Panc1 (cell line): ENCODE measurements at regions not wholly inside any gene's neighbourhood (a gene's known extent, or its start where the extent isn't known, plus 50 kb on each side); places are given as distances from the start of the nearest gene placed in this dataset.
"Not testable (repeated sequence)": the region's sequence is repeated elsewhere in the genome, so short reads cannot be mapped to it uniquely, and the experiment has no call there.

Source experiments
- ATAC-seq: fragments of 200-7000 bp; cut with Tn5 transposase; 2 replicates; pipeline ENCODE4 v1.9.1; 2020; ENCODE audit warnings: mild to moderate bottlenecking, moderate library complexity
- BruUV-seq: library from RNA; stranded (reverse); fragments of 400-500 nt; replicated peaks from 2 replicates; lab custom pipeline; 2021; lab: Mats Ljungman, UMichigan
- CTCF ChIA-PET: fragments of 300-600 bp; sonication (Branson Sonifier 250); formaldehyde crosslinking; loops from one replicate; lab custom pipeline; 2022; ENCODE audit warnings: antibody characterized with exemption; lab: Charles Lee
- POLR2A ChIA-PET: fragments of 300-600 bp; sonication (Branson Sonifier 250); formaldehyde crosslinking; loops from one replicate; lab custom pipeline; 2022; ENCODE audit warnings: antibody characterized with exemption; lab: Charles Lee
- DNase-seq: peaks from one replicate; pipeline ENCODE4 v3.0.0-alpha.2; 2010; ENCODE audit warnings: low read depth, low spot score
- H3K27ac ChIP-seq: 2 replicates; pipeline ENCODE4 v1.5.1; 2011; ENCODE audit warnings: mild to moderate bottlenecking, low read length, inconsistent platforms
- H3K27me3 ChIP-seq: fragments of 200-500 bp; sonication (Bioruptor generic); 2 replicates; pipeline ENCODE4 v1.6.0; 2014; ENCODE audit warnings: low read length, inconsistent platforms; ENCODE audit not compliant: control insufficient read depth, insufficient read depth
- H3K36me3 ChIP-seq: fragments of 200-500 bp; sonication (Bioruptor generic); 2 replicates; pipeline ENCODE4 v1.5.1; 2014; ENCODE audit warnings: inconsistent platforms, mild to moderate bottlenecking, low read length, moderate library complexity; ENCODE audit not compliant: control insufficient read depth, insufficient read depth
- H3K4me1 ChIP-seq: 2 replicates; pipeline ENCODE4 v1.5.1; 2011; ENCODE audit warnings: inconsistent platforms, mild to moderate bottlenecking, low read length, moderate library complexity; ENCODE audit not compliant: control insufficient read depth, insufficient read depth
- H3K4me3 ChIP-seq, 2 experiments: 2 replicates each; pipeline ENCODE4 v1.5.1; 2011 to 2012; ENCODE audit warnings: low read depth in 2 of 2, low read length in 2 of 2, mild to moderate bottlenecking in 2 of 2, inconsistent platforms in 1 of 2, moderate library complexity in 1 of 2
- H3K9me3 ChIP-seq: fragments of 200-500 bp; sonication (Bioruptor generic); 2 replicates; pipeline ENCODE4 v1.5.1; 2014; ENCODE audit warnings: low read depth, mild to moderate bottlenecking, inconsistent platforms, low read length, moderate library complexity; ENCODE audit not compliant: control insufficient read depth, insufficient read depth
- POLR2AphosphoS5 ChIP-seq: IDR thresholded peaks from 2 replicates; pipeline ENCODE4 v1.6.1; 2012; ENCODE audit warnings: mild to moderate bottlenecking, low read depth, low read length, moderate library complexity
- REST ChIP-seq, 2 experiments: IDR thresholded peaks; 2 replicates each; pipeline ENCODE4 v1.6.1; 2011 to 2012; ENCODE audit warnings: low read depth in 2 of 2, control low read depth in 1 of 2, low read length in 1 of 2, mild to moderate bottlenecking in 1 of 2, moderate library complexity in 1 of 2; ENCODE audit not compliant: insufficient read depth in 1 of 2
- SIN3A ChIP-seq: IDR thresholded peaks from 2 replicates; pipeline ENCODE4 v1.6.1; 2012; ENCODE audit warnings: low read depth, mild to moderate bottlenecking, low read length, moderate library complexity, borderline replicate concordance; ENCODE audit not compliant: insufficient read depth
- TCF7L2 ChIP-seq: IDR thresholded peaks from 2 replicates; pipeline ENCODE4 v1.6.1; 2011; ENCODE audit warnings: mild to moderate bottlenecking, low read depth, low read length, inconsistent platforms
- in situ Hi-C: cut with HindIII; loops from 2 replicates; pipeline ENCODE4 v1.10.0; 2016; ENCODE audit warnings: low sequenced_read_pairs, low pct_unique_long_range_greater_than_20kb
- intact Hi-C: fragments of 100-400 bp; cut with micrococcal nuclease; formaldehyde crosslinking; loops from one replicate; pipeline ENCODE4 v1.10.0; 2022; ENCODE audit not compliant: unreplicated experiment
- TF ChIP-seq, protein P1 (sequence below): fragments of 450-650 bp; IDR thresholded peaks from 2 replicates; pipeline ENCODE4 v1.5.1; 2017; ENCODE audit warnings: mild to moderate bottlenecking

DNA sequence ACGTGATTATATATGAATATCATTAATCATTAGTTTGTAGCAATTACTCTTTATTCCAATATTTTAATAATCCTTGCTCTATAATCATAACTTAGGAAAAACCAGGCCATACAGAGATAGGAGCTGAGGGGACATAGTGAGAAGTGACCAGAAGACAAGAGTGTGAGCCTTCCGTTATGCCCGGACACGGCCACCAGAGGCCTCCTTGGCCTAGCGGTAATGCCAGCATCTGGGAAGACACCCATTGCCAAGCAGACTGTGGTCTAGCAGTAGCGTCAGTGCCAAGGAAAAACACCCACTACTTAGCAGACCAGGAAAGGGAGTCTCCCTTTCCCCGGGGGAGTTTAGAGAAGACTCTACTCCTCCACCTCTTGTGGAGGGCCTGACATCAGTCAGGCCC is 66.6 kb upstream of the MSH6 start:
- DNase-seq, BruUV-seq, CTCF ChIA-PET, POLR2A ChIA-PET, in situ Hi-C loops, intact Hi-C loops, ATAC-seq, H3K9me3 ChIP-seq, H3K4me1 ChIP-seq, H3K27me3 ChIP-seq, H3K27ac ChIP-seq, H3K36me3 ChIP-seq, H3K4me3 ChIP-seq: not testable (repeated sequence)
- TF ChIP-seq, protein P1, sequence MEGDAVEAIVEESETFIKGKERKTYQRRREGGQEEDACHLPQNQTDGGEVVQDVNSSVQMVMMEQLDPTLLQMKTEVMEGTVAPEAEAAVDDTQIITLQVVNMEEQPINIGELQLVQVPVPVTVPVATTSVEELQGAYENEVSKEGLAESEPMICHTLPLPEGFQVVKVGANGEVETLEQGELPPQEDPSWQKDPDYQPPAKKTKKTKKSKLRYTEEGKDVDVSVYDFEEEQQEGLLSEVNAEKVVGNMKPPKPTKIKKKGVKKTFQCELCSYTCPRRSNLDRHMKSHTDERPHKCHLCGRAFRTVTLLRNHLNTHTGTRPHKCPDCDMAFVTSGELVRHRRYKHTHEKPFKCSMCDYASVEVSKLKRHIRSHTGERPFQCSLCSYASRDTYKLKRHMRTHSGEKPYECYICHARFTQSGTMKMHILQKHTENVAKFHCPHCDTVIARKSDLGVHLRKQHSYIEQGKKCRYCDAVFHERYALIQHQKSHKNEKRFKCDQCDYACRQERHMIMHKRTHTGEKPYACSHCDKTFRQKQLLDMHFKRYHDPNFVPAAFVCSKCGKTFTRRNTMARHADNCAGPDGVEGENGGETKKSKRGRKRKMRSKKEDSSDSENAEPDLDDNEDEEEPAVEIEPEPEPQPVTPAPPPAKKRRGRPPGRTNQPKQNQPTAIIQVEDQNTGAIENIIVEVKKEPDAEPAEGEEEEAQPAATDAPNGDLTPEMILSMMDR = peak; percentile 53; the same call in 1 of the 2 replicates

DNA sequence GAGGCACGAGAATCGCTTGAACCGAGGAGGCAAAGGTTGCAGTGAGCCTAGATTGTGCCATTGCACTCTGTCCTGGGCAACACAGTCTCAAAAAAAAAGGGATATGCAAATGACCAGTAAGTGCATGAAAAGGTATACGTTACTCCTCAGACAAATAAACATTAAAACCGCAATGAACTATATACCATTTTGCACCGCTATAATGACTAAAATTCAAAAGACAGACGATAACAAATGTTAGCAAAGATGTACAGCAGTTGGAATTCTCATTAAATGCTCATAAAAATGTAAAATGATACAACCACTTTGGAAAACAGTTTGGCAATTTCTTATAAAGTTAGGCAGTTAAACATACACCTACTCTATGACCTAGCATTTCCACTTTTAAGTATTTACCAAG is 67.4 kb upstream of the MSH6 start:
- Histone ChIP-seq H3K27me3 (no peaks in the 10 kb centered on the region), H3K4me1 (no peaks in the 10 kb centered on the region), H3K9me3 (no peaks in the 10 kb centered on the region), H3K4me3 (no peak overlapping the region), H3K36me3 (no peaks in the 10 kb centered on the region), H3K27ac (no peak overlapping the region)
- ChIA-PET CTCF (no interaction called here), POLR2A (no interaction called here)
- ATAC-seq = no peak
- no peak for TF ChIP-seq TCF7L2
- TF ChIP-seq REST (IDR thresholded peaks at IDR 0.05; ENCODE audit: insufficient read depth in 1 of 2, low read depth in 2 of 2, low read length in 1 of 2) = no peak
- TF ChIP-seq, protein P1 = no peak
- TF ChIP-seq POLR2AphosphoS5 = no peak
- TF ChIP-seq SIN3A = no peak
- BruUV-seq = no TSS peak
- no peak for DNase-seq
- in situ Hi-C loops (no loop called here), intact Hi-C loops (no loop called here)
